Middle frontal gyrus (tissue), 1 donor: ENCODE measurements at regions not wholly inside any gene's neighbourhood (a gene's known extent, or its start where the extent isn't known, plus 50 kb on each side); places are given as distances from the start of the nearest gene placed in this dataset.

Experiments
- DNase-seq: peaks from one replicate; pipeline ENCODE4 v3.0.0-alpha.2; 2015; ENCODE audit warnings: low spot score; ENCODE audit errors: extremely low spot score

DNA sequence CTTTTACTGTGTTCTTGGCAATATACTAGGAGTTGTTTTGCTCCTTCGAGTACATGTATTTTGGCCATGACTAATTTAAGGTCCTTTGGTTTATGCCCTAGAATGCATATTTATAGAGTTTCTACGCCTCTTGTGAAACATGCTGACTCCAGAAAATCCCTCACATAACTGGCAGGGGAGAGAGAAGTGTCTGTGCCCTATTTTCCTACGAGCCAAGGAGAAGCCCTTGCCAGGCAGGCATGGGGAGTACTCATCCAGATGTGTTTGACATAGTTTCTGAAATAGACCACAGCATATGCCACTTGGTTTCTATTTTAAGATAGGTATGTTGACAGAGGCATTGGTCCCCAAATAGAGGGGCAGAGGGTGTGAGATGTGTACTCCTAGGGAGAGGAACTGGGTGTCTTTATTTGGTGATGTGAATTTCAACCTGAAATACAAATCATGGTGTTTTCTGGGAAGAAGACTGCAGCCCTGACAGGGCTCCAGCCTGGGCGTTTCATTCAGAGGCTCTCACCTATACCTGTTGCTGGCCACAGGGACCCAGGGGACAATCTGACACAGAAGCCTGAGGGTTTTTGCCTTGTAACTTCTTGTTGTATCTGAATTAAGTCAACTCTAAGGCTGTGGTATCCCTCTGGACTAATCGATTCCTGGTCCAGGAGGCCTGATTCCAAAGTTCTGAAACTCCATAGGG lies 267.8 kb upstream of the C2CD4B start:
- no peak for DNase-seq

DNA sequence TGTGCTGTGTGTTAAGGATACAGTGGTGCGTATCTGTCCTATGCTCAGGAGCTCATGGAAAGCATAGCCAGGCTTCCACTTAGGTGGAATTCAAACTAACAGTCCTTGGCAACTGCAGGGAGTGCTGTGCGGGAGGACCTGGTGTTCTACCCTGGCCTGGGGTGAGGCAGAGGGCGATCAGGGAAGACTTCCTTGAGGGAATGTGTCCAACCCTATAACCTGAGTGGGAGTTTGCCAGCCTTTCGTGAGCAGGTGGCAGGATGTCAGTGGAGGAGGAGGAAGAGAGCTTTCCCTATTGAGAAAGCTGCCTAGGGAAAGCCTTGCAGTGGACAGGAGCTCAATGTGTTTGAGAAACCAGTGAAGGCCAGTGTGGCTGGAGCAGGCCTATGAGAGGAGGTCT lies 271.1 kb upstream of the C2CD4B start:
- DNase-seq = no peak

DNA sequence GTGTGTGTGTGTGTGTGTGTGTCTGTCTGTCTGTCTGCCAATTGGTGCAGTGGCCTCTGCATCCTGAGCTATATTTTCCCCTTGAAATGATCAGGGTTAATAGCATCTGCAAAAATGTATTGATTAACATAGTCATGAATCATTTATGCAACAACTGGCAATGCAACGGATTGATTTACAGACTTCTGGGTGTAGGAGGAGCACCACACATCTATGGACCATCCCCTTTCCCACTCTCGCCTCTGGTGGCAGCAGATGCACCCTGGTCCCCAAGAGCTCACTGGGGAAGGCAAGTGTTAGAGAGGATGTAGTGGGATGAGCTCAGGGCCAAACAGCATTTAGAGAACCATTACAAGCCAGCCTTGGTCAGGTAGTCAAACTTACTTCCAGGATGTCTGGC lies 272.7 kb upstream of the C2CD4B start:
- no peak for DNase-seq

DNA sequence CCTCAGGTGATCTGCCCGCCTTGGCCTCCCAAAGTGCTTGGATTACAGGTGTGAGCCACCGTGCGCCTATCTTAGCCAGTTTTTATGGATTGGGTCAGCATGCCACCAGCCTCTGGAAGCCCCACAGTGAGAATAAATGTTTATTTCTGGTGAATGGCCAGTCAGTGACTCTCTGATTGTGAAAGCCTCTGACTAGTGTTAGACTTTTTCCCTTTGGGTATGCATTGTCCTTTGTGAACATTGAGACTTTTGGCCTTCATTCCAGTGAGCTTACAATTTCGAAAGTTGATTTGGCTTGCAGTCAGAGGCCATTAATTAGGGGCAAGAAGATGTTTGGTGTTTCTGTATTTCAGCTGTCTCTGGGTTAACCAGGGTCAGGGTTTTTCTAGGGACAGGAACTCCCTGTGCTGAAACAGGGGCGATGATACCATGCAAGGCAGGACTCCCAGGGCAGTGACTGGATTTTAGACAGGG lies 274.5 kb upstream of the C2CD4B start:
- no peak for DNase-seq

DNA sequence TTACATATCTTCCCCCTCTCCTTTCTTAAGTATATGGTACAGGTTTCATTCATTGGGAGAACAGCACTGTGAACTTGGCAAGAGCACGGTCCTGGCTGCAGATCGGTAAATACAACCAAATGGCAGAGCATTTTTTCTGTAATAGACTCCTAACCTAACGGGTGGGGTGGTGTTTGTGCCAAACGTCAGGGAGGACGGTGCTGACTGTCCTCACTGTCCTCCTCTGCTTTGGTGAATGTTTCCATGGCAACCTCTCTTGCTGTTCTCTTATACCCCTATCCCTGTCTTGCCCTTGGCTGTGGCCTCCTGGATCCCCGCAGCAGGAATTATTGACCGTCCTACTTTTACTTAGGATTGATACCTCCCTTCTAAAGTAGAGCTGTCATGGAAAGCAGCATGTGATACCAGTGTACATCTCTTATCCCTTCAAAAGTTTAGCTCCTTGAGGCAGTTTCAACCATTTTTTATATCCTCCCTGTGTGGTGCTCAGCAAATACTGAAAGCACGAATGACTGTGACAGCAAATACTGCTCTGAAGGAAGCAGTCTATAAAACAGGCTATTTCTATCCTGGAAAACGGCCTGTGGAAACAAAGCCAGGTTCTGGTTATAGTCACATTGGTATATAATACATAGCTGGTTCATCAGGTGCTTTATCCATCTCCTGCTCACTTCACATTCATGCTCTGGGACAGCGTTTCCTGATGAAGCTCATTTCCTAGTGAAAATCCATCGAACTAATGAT lies 275.4 kb upstream of the C2CD4B start:
- no peak for DNase-seq

DNA sequence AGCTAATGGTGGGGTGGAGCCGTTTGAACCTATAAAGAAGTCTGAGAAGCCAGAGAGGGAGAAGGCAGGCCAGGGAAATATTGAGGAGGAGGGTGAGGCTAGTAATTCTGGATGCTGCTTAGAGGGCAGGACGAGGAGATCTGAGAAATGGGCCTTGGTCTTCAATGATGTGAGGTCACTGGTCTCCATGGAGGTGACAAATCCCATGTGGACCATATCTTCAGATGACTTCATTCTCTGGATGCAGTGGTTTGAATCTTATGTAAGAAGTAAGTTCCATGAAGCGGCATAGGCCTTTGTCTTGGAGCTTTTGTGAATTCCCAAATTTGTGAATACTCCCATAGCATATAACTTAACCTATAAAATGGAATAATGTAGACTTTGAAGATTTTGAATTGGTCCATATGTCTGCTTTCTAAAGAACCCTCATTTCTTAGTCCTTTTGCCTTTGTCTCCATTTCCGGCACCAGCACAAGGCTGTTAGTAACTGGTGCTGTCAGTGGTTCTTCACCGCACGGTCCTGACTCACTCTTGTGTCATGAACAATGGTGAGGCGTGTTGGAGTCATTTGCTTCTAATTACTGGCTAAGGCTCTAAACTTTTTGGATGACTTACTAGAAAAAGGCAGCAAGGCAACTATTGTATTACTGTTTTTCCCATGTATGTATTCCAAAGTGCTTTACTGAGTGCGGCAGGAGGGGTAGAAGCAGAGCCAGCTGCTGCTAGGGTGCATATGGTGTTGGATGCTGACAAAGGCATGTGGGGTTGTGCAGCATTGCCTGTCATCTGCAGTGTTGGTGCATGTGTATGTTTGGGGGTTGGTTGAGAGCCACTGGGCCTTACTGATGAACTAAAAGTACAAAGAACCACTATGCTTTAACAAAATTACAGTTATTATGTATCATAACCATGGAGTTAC lies 279.3 kb upstream of the C2CD4B start:
- DNase-seq = no peak

DNA sequence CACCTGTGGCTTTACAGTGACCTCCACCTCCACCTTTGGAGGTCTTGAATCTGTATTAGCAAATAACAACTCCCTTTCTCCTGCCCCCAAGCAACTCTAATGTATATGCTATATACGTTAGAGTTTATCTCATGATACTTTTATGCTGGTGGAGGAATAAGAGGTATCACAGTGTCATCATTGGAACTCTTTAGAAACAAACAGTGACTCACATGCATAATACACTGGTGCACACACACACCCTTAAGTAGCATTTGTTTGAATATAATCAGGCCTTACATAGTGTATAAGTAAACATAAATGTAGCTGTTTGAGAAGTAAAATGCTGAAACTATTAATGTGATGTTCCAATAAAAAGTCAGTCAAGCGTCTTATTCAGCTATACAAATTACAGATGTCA lies 280.2 kb upstream of the C2CD4B start:
- DNase-seq = no peak

DNA sequence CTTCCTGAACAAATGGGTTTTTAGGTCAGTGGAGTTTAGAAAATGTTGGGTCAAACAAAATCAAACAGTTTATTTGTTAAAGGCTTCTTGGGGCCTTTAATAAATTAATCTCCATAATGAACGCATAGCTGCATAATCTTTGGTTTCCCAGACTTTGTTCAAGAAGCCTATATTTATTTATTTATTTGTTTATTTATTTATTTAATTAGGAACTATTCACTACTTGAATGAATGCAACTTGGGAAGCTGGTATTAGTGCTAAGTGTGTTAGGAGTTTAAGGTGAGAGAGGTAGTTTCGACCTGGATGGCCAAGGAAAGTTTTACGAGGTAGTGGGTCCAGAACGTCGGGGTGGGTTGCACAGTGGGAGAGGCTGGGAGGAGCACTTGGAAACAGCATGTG lies 281.9 kb upstream of the C2CD4B start:
- no peak for DNase-seq

DNA sequence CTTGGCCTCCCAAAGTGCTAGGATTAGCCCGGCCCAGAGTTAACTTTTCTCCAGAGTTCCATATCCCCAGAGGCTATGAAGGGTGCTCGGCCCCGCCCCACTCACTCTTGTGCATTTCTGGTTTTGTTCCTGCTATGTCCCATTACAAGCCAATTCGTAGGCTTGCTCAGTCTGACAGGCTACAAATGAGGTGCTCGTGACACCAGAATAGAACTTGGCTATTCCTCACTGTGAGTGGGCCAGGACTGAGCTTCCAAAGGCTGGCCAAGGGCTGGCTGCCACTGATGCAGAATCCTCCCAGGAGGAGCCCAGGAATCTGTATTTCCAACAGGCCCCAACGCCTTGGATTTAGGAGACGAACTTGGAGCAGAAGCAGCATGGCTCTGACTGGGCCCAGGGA lies 282.7 kb upstream of the C2CD4B start:
- no peak for DNase-seq

DNA sequence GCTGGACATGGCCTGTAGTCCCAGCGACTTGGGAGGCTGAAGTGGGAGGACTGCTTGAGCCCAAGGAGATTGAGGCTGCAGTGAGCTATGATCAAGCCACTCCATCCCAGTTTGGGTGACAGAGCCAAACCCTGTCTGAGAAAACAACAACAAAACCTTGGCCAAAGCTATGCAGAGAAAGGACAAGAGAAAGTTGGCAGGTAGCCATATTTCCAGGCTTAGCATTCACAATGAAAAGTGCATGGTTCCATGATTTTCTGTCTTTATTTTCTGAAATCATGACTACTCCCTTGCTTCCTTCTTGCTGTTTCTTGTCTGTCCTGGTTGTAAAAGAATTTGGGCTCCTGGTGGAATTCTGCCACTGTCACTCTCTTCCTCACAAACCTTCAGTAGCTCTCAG lies 284.6 kb upstream of the C2CD4B start:
- no peak for DNase-seq

DNA sequence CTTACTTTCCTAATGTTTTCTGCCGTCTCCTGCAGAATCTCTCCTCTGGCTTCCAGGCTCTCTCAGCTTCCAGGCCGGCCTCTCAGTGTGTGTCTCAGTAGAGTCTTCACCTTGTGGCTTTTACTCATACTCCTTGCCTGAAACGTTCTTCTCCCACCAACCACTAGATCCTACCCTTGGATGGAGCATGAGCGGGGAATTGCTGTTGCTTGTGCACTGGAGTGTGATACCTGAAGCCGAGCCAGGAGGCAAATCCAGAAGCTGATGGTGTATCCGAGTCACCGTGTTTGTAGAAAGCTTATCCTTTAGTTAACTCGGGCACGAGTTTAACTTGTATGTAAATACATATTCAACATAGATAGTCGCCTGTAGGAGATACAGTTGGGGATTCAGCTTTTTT lies 285.0 kb upstream of the C2CD4B start:
- no peak for DNase-seq

DNA sequence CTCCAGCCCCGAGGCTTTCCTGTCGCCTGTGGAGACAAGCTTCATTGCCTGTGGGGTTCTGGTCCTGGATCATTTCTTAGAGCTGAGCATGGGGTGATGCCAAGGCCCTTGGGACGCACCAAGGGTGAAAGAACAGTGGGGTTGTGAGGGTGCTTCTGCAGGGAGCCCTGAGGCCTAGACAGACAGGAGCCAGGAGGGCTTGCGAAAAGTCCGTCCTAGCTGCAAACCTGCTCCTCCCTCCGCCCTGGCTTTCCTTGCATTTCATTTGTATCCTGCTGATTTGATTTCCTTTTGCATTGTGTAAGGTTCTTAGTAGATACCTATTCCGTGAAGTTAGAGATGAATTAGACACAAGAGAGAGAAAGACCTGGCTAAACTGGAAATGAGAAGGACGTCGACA lies 286.9 kb upstream of the C2CD4B start:
- DNase-seq = no peak

DNA sequence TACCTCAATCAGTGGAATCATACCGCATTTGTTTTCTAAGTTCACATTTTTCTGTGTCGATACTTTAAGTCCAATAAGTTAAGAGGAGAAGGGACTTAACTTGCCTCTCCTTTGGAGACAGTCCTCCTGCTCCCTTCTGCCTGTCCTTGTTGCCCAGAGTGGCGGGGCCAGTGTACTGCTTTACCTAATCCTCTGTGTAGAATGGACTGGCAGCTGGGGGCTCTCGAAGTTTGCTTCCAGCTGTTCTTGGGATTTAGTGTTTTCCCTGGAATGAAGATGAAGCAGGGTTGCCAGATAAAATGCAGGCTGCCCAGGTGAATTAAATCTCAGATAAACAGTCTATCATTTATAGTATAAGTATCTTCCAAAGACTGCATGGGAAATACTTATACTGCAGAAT lies 287.6 kb upstream of the C2CD4B start:
- no peak for DNase-seq

DNA sequence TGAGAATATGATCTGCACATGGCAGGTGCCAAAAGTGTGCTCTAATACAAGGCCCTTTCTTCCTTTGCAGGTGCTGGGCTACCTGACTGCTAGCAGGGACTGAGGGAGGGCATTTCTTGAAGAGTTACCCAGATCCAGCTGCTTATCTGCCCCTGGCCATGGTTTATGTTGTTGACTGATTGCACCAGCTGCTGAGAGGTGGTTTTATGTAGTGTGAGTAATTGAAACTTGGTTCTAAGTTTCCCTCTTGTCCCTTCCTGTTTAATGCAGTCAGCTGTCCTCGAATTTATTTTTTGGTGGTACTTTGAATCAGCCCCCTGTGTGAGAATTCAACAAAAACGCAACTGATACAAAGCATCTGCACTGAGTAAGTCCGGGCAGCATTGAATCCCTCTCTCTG lies 288.3 kb upstream of the C2CD4B start:
- no peak for DNase-seq

DNA sequence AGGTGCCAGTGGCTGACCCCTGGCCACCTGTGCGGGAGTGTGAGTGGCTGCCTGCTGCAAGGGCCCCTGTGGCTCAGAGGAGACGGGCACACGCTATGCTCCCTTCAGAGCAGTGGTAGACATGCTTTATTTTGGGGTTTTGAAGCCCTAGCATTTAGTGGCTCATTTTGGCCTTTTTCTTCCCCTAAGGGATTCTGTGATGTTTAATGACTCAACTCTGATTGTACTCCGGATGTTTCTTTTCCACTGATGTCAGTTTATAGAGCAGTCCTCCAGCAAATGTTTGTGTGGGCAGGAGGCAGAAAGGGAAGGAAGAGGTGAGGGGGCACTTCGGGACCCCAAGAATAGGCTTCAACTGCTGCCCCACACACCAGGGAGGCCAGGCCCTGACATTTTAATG lies 288.9 kb upstream of the C2CD4B start:
- no peak for DNase-seq

DNA sequence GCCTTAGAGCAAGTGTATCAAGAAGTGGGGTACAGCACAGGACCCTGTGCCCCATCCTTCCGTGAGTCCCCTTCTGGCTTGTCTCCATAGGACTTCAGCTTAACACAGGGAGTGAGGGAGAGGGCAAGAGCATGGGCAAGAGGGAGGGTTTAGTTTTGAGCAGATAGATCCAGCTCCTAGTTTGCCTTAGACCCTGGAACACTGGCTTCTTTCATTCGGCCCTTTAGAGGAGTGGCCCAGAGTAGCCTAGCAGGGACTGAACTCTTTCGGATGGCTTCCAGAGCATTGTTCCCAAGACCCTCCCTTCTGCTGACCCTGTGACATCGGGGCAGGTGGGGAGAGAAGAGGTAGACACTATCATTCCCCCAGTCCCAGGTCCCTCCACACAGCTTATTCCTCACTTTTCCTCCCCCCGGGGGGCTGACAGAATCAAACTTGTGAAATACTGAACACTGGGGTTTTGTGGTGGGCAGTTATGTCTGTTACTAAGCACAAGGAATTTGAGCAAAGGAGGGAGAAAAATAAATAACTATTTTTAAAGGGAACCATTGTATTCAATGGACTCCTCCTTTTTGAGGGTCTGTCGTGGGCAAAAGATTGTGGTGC lies 289.6 kb upstream of the C2CD4B start:
- DNase-seq = no peak

DNA sequence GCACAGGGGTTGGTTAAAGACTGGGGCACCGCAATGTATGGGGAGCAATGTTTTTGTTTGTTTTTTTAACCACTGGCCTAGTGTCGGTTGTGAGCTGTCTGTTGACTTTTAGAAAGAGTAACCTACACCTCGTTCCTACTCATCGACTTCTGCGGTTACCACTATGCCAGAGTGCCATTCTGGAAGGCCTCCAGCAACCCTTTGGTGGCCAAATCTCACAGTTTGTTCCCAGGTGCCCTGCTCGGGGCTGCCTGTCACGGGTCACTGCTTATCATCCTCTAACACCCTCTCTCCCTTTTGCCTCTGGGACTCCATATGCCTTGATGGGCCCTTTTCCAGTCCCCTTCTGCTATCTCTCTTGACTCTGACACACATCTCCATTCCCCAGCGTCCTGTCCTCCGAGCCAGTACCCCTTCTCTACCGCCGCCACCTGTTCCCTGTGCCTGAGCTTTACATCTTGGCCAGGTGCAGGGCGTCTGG lies 290.4 kb upstream of the C2CD4B start:
- DNase-seq = no peak

DNA sequence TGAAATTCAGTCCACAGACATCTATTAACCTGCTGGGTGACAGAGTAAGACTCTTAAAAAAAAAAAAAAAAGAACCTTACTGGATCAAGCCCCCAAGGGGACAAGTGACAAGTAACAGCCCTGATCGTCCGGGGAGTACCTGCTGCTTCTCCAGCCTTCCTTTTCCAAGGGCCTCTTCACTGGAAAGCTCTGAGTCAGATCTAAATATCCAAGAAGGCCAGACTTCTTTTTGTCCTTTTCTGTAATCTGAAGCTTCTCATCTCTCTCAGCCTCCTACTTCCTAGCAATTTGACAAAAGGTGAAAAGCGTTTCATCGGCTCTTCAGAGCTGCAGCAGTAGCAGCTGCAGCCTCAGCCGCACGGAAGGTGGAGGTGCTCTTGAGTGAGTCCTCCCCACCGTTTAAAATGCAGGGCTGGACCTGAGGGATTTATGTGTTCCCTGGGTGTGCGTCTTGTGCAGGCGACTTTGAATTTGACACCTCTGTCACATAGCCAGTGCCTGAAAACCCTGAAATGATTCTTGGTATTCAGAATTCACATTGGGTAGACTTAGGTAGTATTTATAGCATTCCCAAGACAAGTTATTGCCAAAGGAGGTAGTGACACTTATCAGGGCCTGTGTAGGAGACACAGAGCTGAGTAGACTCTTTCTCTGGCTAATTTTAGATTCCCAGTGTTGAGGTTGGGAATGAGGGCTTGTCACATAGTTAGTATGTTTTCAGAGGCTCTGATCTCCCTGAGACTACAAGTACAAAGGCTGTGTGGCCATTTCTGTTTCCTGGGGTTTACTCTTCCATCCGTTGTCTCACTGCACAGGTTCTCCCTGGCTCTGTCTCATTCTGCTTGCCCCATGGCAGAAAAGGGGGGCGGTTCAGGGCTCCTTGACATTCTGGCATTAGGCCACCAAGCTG lies 291.2 kb upstream of the C2CD4B start:
- no peak for DNase-seq

DNA sequence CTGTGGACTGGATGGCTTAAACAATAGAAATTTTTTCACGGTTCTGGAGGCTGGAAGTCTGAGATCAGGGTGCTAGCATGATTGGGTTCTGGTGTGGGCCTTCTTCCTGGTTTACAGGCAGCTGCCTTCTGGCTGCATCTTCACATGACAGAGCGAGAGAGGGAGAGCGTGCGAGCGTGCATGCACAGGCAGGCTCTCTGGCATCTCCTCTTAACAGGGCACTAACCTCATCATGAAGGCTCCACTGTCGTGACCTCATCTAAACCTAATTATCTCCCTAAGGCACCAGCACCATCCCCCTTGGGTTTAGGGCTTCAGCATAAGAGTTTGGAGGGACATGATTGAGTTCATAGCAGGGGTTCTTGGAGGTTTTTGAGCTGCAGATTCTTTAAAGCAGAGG lies 292.0 kb upstream of the C2CD4B start:
- no peak for DNase-seq

DNA sequence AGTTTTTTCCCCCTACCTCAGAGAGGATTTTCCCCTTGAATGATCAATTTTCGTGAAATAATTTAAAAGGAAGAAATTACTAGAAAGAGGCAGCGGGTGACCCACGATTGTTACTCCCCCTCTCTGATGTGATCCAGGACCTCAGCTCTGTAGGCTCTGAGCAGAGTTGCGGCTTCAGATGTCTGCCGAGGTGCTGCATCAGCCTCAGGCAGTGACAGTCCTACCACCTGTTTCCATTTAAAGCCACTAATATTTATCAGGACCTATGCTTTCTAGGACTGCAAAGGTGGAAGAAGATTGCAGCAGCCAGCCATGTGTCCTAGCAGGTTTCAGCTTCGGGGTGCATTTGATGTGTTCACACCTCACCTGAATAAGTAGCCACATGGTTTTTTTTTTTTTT lies 294.8 kb upstream of the C2CD4B start:
- DNase-seq = no peak
